H1 (cell line): ENCODE measurements at regions not wholly inside any gene's neighbourhood (a gene's known extent, or its start where the extent isn't known, plus 50 kb on each side); places are given as distances from the start of the nearest gene placed in this dataset.

Experiments used
- CTCF ChIA-PET: fragments of 300-600 bp; sonication (Branson Sonifier 250); formaldehyde crosslinking; loops from one replicate; lab custom pipeline; 2021; ENCODE audit not compliant: partially characterized antibody; lab: Charles Lee
- POLR2A ChIA-PET: fragments of 300-600 bp; sonication (Branson Sonifier 250); formaldehyde crosslinking; loops from one replicate; lab custom pipeline; 2021; ENCODE audit warnings: inconsistent platforms; ENCODE audit not compliant: partially characterized antibody; lab: Charles Lee
- DNase-seq, 2 experiments: peaks; one replicate each; pipeline versions ENCODE4 v3.0.0 to v3.0.0-alpha.2; 2010 to 2022; ENCODE audit warnings: low spot score in 2 of 2, low read depth in 1 of 2, mixed read lengths in 1 of 2
- FAIRE-seq: peaks from 2 replicates; lab custom pipeline; 2011; peaks lifted over from hg19 to GRCh38; lab: Jason Lieb, UNC
- H2AFZ ChIP-seq: 2 replicates; pipeline ENCODE4 v1.8.1; 2012; ENCODE audit warnings: low read length, inconsistent platforms
- H2AK5ac ChIP-seq: 2 replicates; pipeline ENCODE4 v1.6.1; 2013; ENCODE audit warnings: low read depth, low read length
- H2BK120ac ChIP-seq: replicated peaks from 2 replicates; pipeline ENCODE3; 2013; ENCODE audit warnings: low read depth, low read length, inconsistent platforms
- H2BK12ac ChIP-seq: 2 replicates; pipeline ENCODE4 v1.6.1; 2013; ENCODE audit warnings: low read depth, low read length
- H2BK15ac ChIP-seq: 2 replicates; pipeline ENCODE4 v1.6.1; 2013; ENCODE audit warnings: low read length
- H2BK20ac ChIP-seq: 2 replicates; pipeline ENCODE4 v1.6.1; 2013; ENCODE audit warnings: low read length
- H2BK5ac ChIP-seq: 2 replicates; pipeline ENCODE4 v1.6.1; 2013; ENCODE audit warnings: low read depth, low read length
- H3K14ac ChIP-seq: 2 replicates; pipeline ENCODE4 v1.6.1; 2013; ENCODE audit warnings: inconsistent platforms; ENCODE audit not compliant: insufficient read length
- H3K18ac ChIP-seq: 2 replicates; pipeline ENCODE4 v1.6.1; 2013; ENCODE audit warnings: low read length; ENCODE audit errors: extremely low read depth
- H3K23ac ChIP-seq: 2 replicates; pipeline ENCODE4 v1.6.1; 2013; ENCODE audit warnings: inconsistent platforms; ENCODE audit not compliant: insufficient read length
- H3K23me2 ChIP-seq: 2 replicates; pipeline ENCODE4 v1.6.1; 2013; ENCODE audit warnings: low read depth, low read length
- H3K27ac ChIP-seq: 2 replicates; pipeline ENCODE4 v1.6.1; 2011; ENCODE audit warnings: low read depth, low read length, inconsistent platforms
- H3K27me3 ChIP-seq, 4 experiments: replicated peaks in 1 of 4; 1 replicate in 1 of 4; 2 replicates in 3 of 4; pipeline versions ENCODE4 v1.6.1 to v1.8.1; 2011 to 2013; ENCODE audit warnings: low read length in 3 of 4, mild to moderate bottlenecking in 3 of 4, inconsistent platforms in 2 of 4, mixed read lengths in 2 of 4, moderate library complexity in 1 of 4; ENCODE audit not compliant: control insufficient read depth in 3 of 4, insufficient read depth in 3 of 4; ENCODE audit errors: extremely low read depth in 1 of 4
- H3K36me3 ChIP-seq, 4 experiments: 2 replicates each; pipeline versions ENCODE4 v1.6.1 to v1.8.1; 2011 to 2013; ENCODE audit warnings: mild to moderate bottlenecking in 4 of 4, low read length in 3 of 4, moderate library complexity in 2 of 4, control low read depth in 1 of 4, inconsistent platforms in 1 of 4; ENCODE audit not compliant: insufficient read depth in 4 of 4, control insufficient read depth in 2 of 4
- H3K4ac ChIP-seq: replicated peaks from 2 replicates; pipeline ENCODE3; 2013; ENCODE audit warnings: low read length, low read depth, mixed read lengths, inconsistent platforms; ENCODE audit not compliant: insufficient read length
- H3K4me1 ChIP-seq, 4 experiments: replicated peaks in 1 of 4; 1 replicate in 1 of 4; 2 replicates in 3 of 4; pipeline versions ENCODE4 v1.6.1 to v1.8.1; 2011 to 2013; ENCODE audit warnings: low read length in 3 of 4, inconsistent platforms in 2 of 4, mixed read lengths in 1 of 4; ENCODE audit not compliant: insufficient read depth in 4 of 4, control insufficient read depth in 3 of 4
- H3K4me2 ChIP-seq, 2 experiments: 2 replicates each; pipeline versions ENCODE4 v1.6.1 to v1.8.1; 2011 to 2013; ENCODE audit warnings: low read depth in 2 of 2, low read length in 2 of 2, control low read depth in 1 of 2, inconsistent platforms in 1 of 2, mild to moderate bottlenecking in 1 of 2; ENCODE audit not compliant: insufficient read depth in 1 of 2
- H3K4me3 ChIP-seq, 4 experiments: fragments of 200-600, 300-600 bp in 1 of 4; sonication (generic), shearing (Covaris generic), sonication (Bioruptor Twin) in 1 of 4; 2 replicates each; pipeline versions ENCODE4 v1.5.1 to v1.8.1; 2011 to 2016; ENCODE audit warnings: low read length in 4 of 4, low read depth in 3 of 4, control low read depth in 2 of 4, inconsistent platforms in 2 of 4, mild to moderate bottlenecking in 2 of 4, mixed read lengths in 1 of 4, moderate library complexity in 1 of 4; ENCODE audit not compliant: insufficient read depth in 2 of 4; ENCODE audit errors: extremely low read depth in 1 of 4
- H3K56ac ChIP-seq: replicated peaks from 2 replicates; pipeline ENCODE3; 2013; ENCODE audit warnings: low read depth, mild to moderate bottlenecking, mixed read lengths, low read length, inconsistent platforms; ENCODE audit not compliant: insufficient read length
- H3K79me1 ChIP-seq: 2 replicates; pipeline ENCODE4 v1.6.1; 2013; ENCODE audit warnings: low read depth, low read length, control low read depth
- H3K79me2 ChIP-seq, 2 experiments: 2 replicates each; pipeline versions ENCODE4 v1.6.1 to v1.8.1; 2012 to 2013; ENCODE audit warnings: low read length in 2 of 2, mild to moderate bottlenecking in 2 of 2, inconsistent platforms in 1 of 2; ENCODE audit not compliant: insufficient read depth in 2 of 2, control insufficient read depth in 1 of 2
- H3K9ac ChIP-seq, 4 experiments: replicated peaks in 1 of 4; 1 replicate in 1 of 4; 2 replicates in 3 of 4; pipeline versions ENCODE4 v1.6.1 to v1.8.1; 2011 to 2013; ENCODE audit warnings: low read depth in 3 of 4, low read length in 3 of 4, control low read depth in 2 of 4, mild to moderate bottlenecking in 2 of 4, moderate library complexity in 2 of 4, inconsistent platforms in 1 of 4; ENCODE audit errors: extremely low read depth in 1 of 4
- H3K9me3 ChIP-seq, 2 experiments: 2 replicates each; pipeline versions ENCODE4 v1.6.1 to v1.8.1; 2012 to 2013; ENCODE audit warnings: mild to moderate bottlenecking in 2 of 2, moderate library complexity in 2 of 2, control low read depth in 1 of 2, inconsistent platforms in 1 of 2, low read depth in 1 of 2, low read length in 1 of 2, mixed read lengths in 1 of 2; ENCODE audit not compliant: insufficient read depth in 2 of 2
- H4K20me1 ChIP-seq, 2 experiments: replicated peaks in 1 of 2; 2 replicates each; pipeline versions ENCODE3 to v1.8.1; 2011 to 2013; ENCODE audit warnings: inconsistent platforms in 2 of 2, low read length in 2 of 2, mild to moderate bottlenecking in 1 of 2; ENCODE audit not compliant: insufficient read depth in 2 of 2, control insufficient read depth in 1 of 2
- H4K5ac ChIP-seq: 2 replicates; pipeline ENCODE4 v1.6.1; 2013; ENCODE audit warnings: low read length, low read depth, mixed read lengths, inconsistent platforms; ENCODE audit not compliant: insufficient read length
- H4K8ac ChIP-seq: 2 replicates; pipeline ENCODE4 v1.8.0; 2013; ENCODE audit warnings: mild to moderate bottlenecking, moderate library complexity, low read length, inconsistent platforms; ENCODE audit not compliant: insufficient read depth; ENCODE audit errors: extremely low read depth
- H4K91ac ChIP-seq: replicated peaks from 2 replicates; pipeline ENCODE3; 2013; ENCODE audit warnings: low read length, mixed read lengths, inconsistent platforms; ENCODE audit not compliant: insufficient read length
- ASH2L ChIP-seq: fragments of 200-600, 300-600 bp; sonication (generic); IDR thresholded peaks from one replicate; pipeline ENCODE4 v1.7.1; 2017; ENCODE audit warnings: low read length
- ATF2 ChIP-seq: IDR thresholded peaks from 2 replicates; pipeline ENCODE4 v1.6.1; 2012; ENCODE audit warnings: low read length, inconsistent platforms
- BACH1 ChIP-seq: IDR thresholded peaks from 2 replicates; pipeline ENCODE4 v1.6.1; 2012; ENCODE audit warnings: low read length, improper control_type of control experiment
- CEBPB ChIP-seq: IDR thresholded peaks from 2 replicates; pipeline ENCODE4 v1.6.1; 2012; ENCODE audit warnings: low read depth, low read length
- CREB1 ChIP-seq: IDR thresholded peaks from 2 replicates; pipeline ENCODE4 v1.6.1; 2012; ENCODE audit warnings: inconsistent platforms
- GABPA ChIP-seq: IDR thresholded peaks from 2 replicates; pipeline ENCODE4 v1.6.1; 2011; ENCODE audit warnings: mild to moderate bottlenecking, low read length, moderate library complexity, borderline replicate concordance; ENCODE audit not compliant: insufficient read depth
- JUN ChIP-seq: IDR thresholded peaks from 2 replicates; pipeline ENCODE4 v1.6.1; 2011; ENCODE audit warnings: low read depth, mild to moderate bottlenecking, improper control_type of control experiment, low read length
- JUND ChIP-seq: IDR thresholded peaks from 2 replicates; pipeline ENCODE4 v1.6.1; 2011; ENCODE audit warnings: mild to moderate bottlenecking, improper control_type of control experiment, low read length
- KDM1A ChIP-seq: fragments of 200-600, 300-600 bp; sonication (generic); IDR thresholded peaks from 2 replicates; pipeline ENCODE4 v1.7.1; 2016; ENCODE audit warnings: mild to moderate bottlenecking, low read length, borderline replicate concordance
- POLR2A ChIP-seq, 2 experiments: IDR thresholded peaks; 1 replicate in 1 of 2; 2 replicates in 1 of 2; pipeline ENCODE4 v1.6.1; 2011; ENCODE audit warnings: low read depth in 2 of 2, low read length in 2 of 2, mild to moderate bottlenecking in 2 of 2; ENCODE audit errors: control extremely low read depth in 1 of 2
- RAD21 ChIP-seq, 2 experiments: IDR thresholded peaks in 1 of 2; conservative IDR thresholded peaks in 1 of 2; 2 replicates each; pipeline ENCODE4 v1.6.1; 2011; ENCODE audit warnings: low read depth in 2 of 2, low read length in 2 of 2, improper control_type of control experiment in 1 of 2, inconsistent platforms in 1 of 2, mild to moderate bottlenecking in 1 of 2, moderate library complexity in 1 of 2
- RBBP5 ChIP-seq: IDR thresholded peaks from 2 replicates; pipeline ENCODE4 v1.7.1; 2012; ENCODE audit warnings: low read depth, mild to moderate bottlenecking, inconsistent platforms, low read length, moderate library complexity, borderline replicate concordance
- SIX5 ChIP-seq: IDR thresholded peaks from 2 replicates; pipeline ENCODE4 v1.6.1; 2011; ENCODE audit warnings: mild to moderate bottlenecking, low read depth, low read length
- TBP ChIP-seq: IDR thresholded peaks from 2 replicates; pipeline ENCODE4 v1.6.1; 2011; ENCODE audit warnings: low read depth, low read length, improper control_type of control experiment
- ZNF274 ChIP-seq: IDR thresholded peaks from 2 replicates; pipeline ENCODE4 v1.7.0; 2012; ENCODE audit warnings: low read length, borderline replicate concordance; ENCODE audit errors: extremely low read depth
- WGBS, 2 experiments: shearing (Covaris generic) in 1 of 2; methylation state at CpG; one replicate each; pipeline versions ENCODE4 v1.1.6 to v1.1.7; 2013 to 2015; ENCODE audit warnings: low lambda C conversion rate in 2 of 2, mixed read lengths in 2 of 2, inconsistent platforms in 1 of 2, low coverage in 1 of 2, missing lambda C conversion rate in 1 of 2; ENCODE audit not compliant: insufficient replicate concordance in 2 of 2, insufficient coverage in 1 of 2, insufficient read length in 1 of 2; ENCODE audit errors: extremely low coverage in 1 of 2, missing lambda C conversion rate in 1 of 2; 5-methylcytosine and 5-hydroxymethylcytosine counted together

- no peaks in the 10 kb centered on the region for H3K79me2 ChIP-seq
- CTCF ChIA-PET, result interaction anchor here (0.9 kb wide), 1 partner anchor 25 kb away, joined by 3 read pairs; no protein-coding TSS in a partner anchor
- H2BK20ac ChIP-seq, result no peak overlapping the region
- TF ChIP-seq ASH2L (no peak), CREB1 (no peak), SIX5 (no peak), ZNF274 (no peak), JUND (no peak), JUN (no peak), RBBP5 (no peak), ATF2 (no peak), KDM1A (no peak), RAD21 (IDR thresholded peaks at IDR 0.05 in 1 of 2, conservative IDR thresholded peaks at IDR 0.05 in 1 of 2; ENCODE audit: low read depth in 2 of 2, low read length in 2 of 2) (no peak), CEBPB (no peak), GABPA (no peak), POLR2A (IDR thresholded peaks at IDR 0.05; ENCODE audit: control extremely low read depth in 1 of 2, low read depth in 2 of 2, low read length in 2 of 2) (no peak), BACH1 (no peak), TBP (no peak)
Measured at GRCh38 chr2:136351684-136352083, 233.7 kb upstream of the CXCR4 start.

More at GRCh38 chr2:136351684-136352083, 233.7 kb upstream of the CXCR4 start:
- no peak overlapping the region for H2BK120ac ChIP-seq
- H2BK12ac ChIP-seq, result no peak overlapping the region
- POLR2A ChIA-PET, result no interaction called here
- 73% methylated on average over 4 of the region's 4 CpGs; no CpG with 5 or more reads in 1 of the 2 experiments for WGBS, 2 experiments
- no peaks in the 10 kb centered on the region for H3K4me1 ChIP-seq
- no peak overlapping the region for H4K5ac ChIP-seq
- H3K56ac ChIP-seq, result no peak overlapping the region
- H3K18ac ChIP-seq, result no peak overlapping the region
- no peak overlapping the region for H4K8ac ChIP-seq
- H3K4me3 ChIP-seq, result no peak overlapping the region
- no peak overlapping the region for H4K91ac ChIP-seq
- no peaks in the 10 kb centered on the region for H4K20me1 ChIP-seq
- H3K36me3 ChIP-seq, result no peaks in the 10 kb centered on the region
- H2BK15ac ChIP-seq, result no peak overlapping the region
- H2AK5ac ChIP-seq, result no peak overlapping the region
- no peak overlapping the region for H3K4me2 ChIP-seq
- H3K4ac ChIP-seq, result no peak overlapping the region
- no peak overlapping the region for H3K14ac ChIP-seq
- H2AFZ ChIP-seq, result no peak overlapping the region
- FAIRE-seq (no peak), DNase-seq (no peak)
- no peaks in the 10 kb centered on the region for H3K79me1 ChIP-seq
- H3K9me3 ChIP-seq, result no peaks in the 10 kb centered on the region
- H2BK5ac ChIP-seq, result no peak overlapping the region
- H3K9ac ChIP-seq, result no peak overlapping the region
- no peak overlapping the region for H3K23ac ChIP-seq
- no peaks in the 10 kb centered on the region for H3K27me3 ChIP-seq
- no peaks in the 10 kb centered on the region for H3K23me2 ChIP-seq
- no peak overlapping the region for H3K27ac ChIP-seq
